Lower leg skin (tissue), 4 donors: ENCODE measurements at regions not wholly inside any gene's neighbourhood (a gene's known extent, or its start where the extent isn't known, plus 50 kb on each side); places are given as distances from the start of the nearest gene placed in this dataset.

Experiments used
- DNase-seq, 2 donors: peaks; one replicate each; pipeline ENCODE4 v3.0.0-alpha.2; 2019; ENCODE audit warnings: low spot score in 2 of 2
- H3K4me3 ChIP-seq: fragments of 200-600 bp; sonication (generic); 2 replicates; pipeline ENCODE4 v1.5.1; 2017; ENCODE audit warnings: mild to moderate bottlenecking, low read depth; ENCODE audit not compliant: poor library complexity, severe bottlenecking
- POLR2A ChIP-seq, 2 donors: fragments of 450-650 bp; IDR thresholded peaks; one replicate each; pipeline ENCODE4 v1.6.1; 2016 to 2017; ENCODE audit warnings: antibody characterized with exemption in 2 of 2, mild to moderate bottlenecking in 1 of 2, moderate library complexity in 1 of 2
- WGBS, 2 donors: methylation state at CpG; one replicate each; pipeline ENCODE4 v1.1.5; 2018; 5-methylcytosine and 5-hydroxymethylcytosine counted together
- intact Hi-C: fragments of 100-400 bp; cut with DNase I; formaldehyde crosslinking; loops from one replicate; pipeline ENCODE4 v1.15.0; 2023; ENCODE audit warnings: low total_unique reads
- TF ChIP-seq, protein P1 (sequence below), 3 donors: fragments of 450-650 bp; IDR thresholded peaks; one replicate each; pipeline ENCODE4 v1.5.1; 2016; ENCODE audit warnings: antibody characterized with exemption in 3 of 3, mild to moderate bottlenecking in 3 of 3, moderate library complexity in 2 of 3

DNA sequence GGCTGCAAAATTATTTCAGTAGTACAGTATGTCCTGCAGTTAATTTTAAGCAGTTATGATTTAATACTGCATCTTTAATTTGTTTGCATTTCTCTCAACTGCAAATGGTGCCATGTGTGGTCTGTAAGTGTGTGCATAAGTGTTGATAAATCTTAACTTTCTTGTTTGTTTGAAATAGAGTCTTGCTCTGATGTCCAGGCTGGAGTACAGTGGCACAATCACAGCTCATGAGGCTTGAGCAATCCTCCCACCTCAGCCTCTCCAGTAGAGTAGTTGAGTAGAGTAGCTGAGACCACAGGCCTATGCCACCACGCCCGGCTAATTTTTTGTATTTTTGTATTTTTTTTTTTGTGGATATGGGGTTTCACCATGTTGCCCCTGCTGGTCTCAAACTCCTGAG lies 322.5 kb upstream of the NR3C2 start:
- TF ChIP-seq POLR2A (IDR thresholded peaks at IDR 0.05) = no peak
- TF ChIP-seq, protein P1, sequence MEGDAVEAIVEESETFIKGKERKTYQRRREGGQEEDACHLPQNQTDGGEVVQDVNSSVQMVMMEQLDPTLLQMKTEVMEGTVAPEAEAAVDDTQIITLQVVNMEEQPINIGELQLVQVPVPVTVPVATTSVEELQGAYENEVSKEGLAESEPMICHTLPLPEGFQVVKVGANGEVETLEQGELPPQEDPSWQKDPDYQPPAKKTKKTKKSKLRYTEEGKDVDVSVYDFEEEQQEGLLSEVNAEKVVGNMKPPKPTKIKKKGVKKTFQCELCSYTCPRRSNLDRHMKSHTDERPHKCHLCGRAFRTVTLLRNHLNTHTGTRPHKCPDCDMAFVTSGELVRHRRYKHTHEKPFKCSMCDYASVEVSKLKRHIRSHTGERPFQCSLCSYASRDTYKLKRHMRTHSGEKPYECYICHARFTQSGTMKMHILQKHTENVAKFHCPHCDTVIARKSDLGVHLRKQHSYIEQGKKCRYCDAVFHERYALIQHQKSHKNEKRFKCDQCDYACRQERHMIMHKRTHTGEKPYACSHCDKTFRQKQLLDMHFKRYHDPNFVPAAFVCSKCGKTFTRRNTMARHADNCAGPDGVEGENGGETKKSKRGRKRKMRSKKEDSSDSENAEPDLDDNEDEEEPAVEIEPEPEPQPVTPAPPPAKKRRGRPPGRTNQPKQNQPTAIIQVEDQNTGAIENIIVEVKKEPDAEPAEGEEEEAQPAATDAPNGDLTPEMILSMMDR (IDR thresholded peaks at IDR 0.05) = no peak
- intact Hi-C loops = no loop called here
- H3K4me3 ChIP-seq = no peak overlapping the region
- DNase-seq = no peak
- 50 to 74% methylated on average over 2 of the region's 2 CpGs for WGBS, 2 donors

DNA sequence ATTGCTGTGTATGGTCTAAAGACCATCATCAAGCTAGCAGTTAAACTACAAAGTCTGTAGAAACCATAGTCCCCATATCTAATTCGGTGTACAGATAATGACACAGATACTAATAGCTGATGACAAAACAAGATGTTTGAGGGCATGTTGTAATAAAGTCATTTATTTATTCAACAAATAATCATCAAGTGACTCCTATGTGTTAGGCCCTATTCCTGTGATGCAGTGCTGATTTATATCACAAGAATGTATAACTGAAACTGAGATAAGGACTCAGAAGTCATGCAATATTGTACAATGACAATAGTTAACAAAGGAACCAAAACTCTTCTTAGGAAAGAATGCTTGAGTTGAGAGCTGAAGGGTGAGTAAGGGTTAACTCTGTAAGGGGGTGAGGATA lies 315.0 kb upstream of the NR3C2 start:
- WGBS, 2 donors = 81 to 88% methylated on average over 1 of the region's 1 CpG
- intact Hi-C loops = no loop called here
- DNase-seq = no peak

DNA sequence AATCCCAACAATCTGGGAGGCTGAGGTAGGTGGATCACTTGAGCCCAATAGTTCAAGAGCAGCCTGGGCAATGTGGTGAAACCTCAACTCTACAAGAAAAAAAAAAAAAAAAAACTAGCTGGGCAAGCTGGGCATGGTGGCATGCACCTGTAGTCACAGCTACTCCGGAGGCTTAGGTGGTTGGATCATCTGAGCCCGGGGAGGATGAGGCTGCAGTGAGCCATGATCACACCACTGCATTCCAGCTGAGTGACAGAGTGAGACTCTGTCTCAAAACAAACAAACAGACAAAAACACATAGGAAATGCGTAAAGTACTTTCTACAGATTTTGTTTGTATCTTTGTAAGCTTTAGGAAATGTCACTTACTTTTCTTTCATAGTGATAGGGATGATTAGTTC lies 307.2 kb upstream of the NR3C2 start:
- no peak overlapping the region for H3K4me3 ChIP-seq
- no peak for DNase-seq
- intact Hi-C loops = no loop called here
- 81 to 90% methylated on average over 3 of the region's 3 CpGs for WGBS, 2 donors
- TF ChIP-seq, protein P1 (IDR thresholded peaks at IDR 0.05) = no peak

More for the DNA sequence above, 315.0 kb upstream of the NR3C2 start:
- TF ChIP-seq, protein P1 (IDR thresholded peaks at IDR 0.05) = no peak
- TF ChIP-seq POLR2A (IDR thresholded peaks at IDR 0.05) = no peak
- H3K4me3 ChIP-seq = no peak overlapping the region

DNA sequence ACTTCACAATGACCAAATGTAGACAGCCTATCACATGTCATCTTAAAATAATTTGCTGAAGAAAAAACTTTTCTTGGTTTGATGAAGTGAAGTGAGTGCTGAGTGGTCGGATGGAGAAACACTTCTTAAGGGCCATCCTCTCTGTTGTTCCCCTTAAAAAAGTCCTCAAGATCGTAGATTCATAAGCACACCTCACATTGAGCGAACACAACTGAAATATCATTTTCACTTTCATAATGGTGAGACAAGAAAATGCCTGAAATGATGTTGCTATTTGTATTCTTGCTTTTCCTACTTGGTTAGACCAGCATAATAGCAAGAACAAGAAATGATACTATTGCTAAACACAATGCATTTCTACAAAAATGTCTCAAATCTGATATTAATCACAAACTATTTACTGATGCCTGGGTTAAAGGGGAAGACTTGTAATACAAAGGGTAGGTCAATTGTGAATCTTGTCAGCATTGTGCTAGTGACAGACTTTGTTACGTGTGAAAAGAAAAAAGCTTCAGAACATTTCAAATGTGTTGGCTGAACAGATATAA lies 305.6 kb upstream of the NR3C2 start:
- H3K4me3 ChIP-seq = no peak overlapping the region
- 66 to 74% methylated on average over 4 of the region's 4 CpGs for WGBS, 2 donors
- no peak for DNase-seq
- intact Hi-C loops = no loop called here
- TF ChIP-seq, protein P1 (IDR thresholded peaks at IDR 0.05) = no peak
- no peak for TF ChIP-seq POLR2A (IDR thresholded peaks at IDR 0.05)

DNA sequence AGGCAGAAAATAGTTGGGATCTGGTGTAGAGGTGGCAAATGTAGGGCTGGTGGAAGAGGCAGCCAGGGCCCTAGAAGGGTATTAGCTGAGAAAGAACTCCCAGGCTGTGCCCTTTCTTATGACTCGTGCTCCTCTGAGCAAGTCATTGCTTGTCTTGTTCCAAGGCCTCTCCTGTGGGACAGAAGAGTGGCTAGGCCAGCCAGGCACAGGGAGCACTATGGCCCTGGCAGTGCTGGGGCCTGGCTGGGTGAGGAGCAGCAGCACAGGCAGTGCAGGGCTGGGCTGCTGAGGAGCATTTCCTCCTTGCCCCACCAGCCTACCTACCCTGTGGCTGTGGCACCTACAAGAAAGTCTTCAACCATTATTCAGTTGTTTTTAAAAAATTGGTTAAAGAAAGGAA lies 298.5 kb upstream of the NR3C2 start:
- no peak overlapping the region for H3K4me3 ChIP-seq
- TF ChIP-seq, protein P1 (IDR thresholded peaks at IDR 0.05) = no peak
- no peak for TF ChIP-seq POLR2A (IDR thresholded peaks at IDR 0.05)
- 40 to 43% methylated on average over 1 of the region's 1 CpG for WGBS, 2 donors
- intact Hi-C loops = no loop called here
- no peak for DNase-seq

DNA sequence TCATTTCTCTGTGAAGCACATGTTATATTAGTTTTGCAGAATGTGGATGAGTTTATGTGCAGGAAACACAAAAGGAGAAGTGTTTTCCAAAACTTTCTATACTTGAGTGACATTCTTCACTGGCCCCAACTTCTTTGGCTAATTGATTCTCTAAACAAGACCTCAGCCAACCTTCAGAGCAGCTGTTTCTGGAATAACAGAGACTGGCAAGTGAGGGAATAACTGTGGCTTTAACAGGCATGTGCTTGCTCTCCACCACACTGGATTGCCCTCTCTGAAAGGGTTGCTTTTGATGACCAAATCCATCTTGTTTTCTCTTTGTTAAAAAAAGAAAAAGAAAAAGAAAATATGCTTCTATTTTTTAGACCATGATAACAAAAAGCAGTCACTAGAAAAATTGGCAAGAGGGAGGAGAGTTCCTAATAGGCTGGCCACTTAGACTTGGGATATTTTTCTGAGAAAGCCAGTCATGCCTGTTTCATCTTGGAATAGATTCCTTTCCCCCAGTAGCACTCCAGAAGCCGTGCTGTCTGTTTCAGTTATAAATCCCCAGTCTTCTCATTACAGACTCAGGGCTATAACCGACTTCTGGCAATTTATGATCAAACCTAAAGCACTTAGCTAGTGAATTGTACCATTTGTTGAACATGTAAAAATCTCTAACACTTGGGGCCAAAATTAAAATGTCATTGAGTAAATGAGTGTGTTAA lies 295.0 kb upstream of the NR3C2 start:
- no peak for DNase-seq
- H3K4me3 ChIP-seq = no peak overlapping the region
- 42 to 47% methylated on average over 2 of the region's 2 CpGs for WGBS, 2 donors
- intact Hi-C loops = no loop called here
- TF ChIP-seq POLR2A (IDR thresholded peaks at IDR 0.05) = no peak
- TF ChIP-seq, protein P1 (IDR thresholded peaks at IDR 0.05) = no peak
